H1 (cell line): ENCODE measurements at regions not wholly inside any gene's neighbourhood (a gene's known extent, or its start where the extent isn't known, plus 50 kb on each side); places are given as distances from the start of the nearest gene placed in this dataset.

ENCODE experiments used
- SUZ12 ChIP-seq: fragments of 200-600 bp; sonication (generic); IDR thresholded peaks from 2 replicates; pipeline ENCODE4 v1.6.1; 2012; ENCODE audit warnings: mild to moderate bottlenecking, inconsistent platforms, low read length, moderate library complexity, mixed read lengths
- TEAD4 ChIP-seq: IDR thresholded peaks from 2 replicates; pipeline ENCODE4 v1.6.1; 2012; ENCODE audit warnings: low read depth, low read length, inconsistent platforms, mixed read lengths
- TF ChIP-seq, protein P1 (sequence below): fragments of 300-600 bp; sonication (generic); IDR thresholded peaks from 2 replicates; pipeline ENCODE4 v1.7.1; 2012; ENCODE audit warnings: low read length, moderate library complexity, mild to moderate bottlenecking, inconsistent platforms; ENCODE audit not compliant: insufficient replicate concordance

DNA sequence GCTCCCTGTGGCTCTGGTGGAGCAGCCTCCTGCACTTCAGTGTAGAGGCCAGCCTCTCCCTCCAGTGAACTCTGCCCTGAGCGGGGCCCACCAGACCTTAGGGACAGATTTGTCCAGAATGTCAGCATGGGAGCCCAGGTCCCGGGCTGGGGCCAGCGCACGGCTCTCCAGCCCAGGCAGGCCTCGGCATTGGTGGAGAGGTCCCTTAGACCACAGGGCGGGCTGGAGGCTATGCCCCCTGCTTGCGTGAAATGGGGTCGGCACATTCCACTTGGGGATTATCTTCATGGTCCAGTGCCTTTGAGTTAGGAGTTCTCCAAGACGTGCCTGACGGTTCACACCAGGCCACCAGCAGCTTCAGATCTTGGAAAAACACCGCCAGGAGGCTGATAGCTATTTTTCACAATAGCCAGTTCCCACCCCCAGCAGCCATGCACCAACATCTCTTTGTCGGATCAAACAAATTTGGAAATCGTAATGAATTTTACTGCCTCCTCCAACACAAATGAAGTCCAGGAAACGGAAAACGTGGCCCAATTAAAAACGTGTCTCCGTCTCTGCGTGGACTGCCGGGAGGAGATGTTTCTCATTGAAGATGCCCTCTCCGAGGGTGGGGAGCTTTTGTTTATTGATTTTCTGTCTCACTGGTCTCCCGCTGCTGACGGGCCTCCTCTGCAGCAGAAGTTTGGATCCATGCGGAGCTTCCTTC lies 110.0 kb upstream of the CIBAR2 start (continued):
- TF ChIP-seq, protein P1, sequence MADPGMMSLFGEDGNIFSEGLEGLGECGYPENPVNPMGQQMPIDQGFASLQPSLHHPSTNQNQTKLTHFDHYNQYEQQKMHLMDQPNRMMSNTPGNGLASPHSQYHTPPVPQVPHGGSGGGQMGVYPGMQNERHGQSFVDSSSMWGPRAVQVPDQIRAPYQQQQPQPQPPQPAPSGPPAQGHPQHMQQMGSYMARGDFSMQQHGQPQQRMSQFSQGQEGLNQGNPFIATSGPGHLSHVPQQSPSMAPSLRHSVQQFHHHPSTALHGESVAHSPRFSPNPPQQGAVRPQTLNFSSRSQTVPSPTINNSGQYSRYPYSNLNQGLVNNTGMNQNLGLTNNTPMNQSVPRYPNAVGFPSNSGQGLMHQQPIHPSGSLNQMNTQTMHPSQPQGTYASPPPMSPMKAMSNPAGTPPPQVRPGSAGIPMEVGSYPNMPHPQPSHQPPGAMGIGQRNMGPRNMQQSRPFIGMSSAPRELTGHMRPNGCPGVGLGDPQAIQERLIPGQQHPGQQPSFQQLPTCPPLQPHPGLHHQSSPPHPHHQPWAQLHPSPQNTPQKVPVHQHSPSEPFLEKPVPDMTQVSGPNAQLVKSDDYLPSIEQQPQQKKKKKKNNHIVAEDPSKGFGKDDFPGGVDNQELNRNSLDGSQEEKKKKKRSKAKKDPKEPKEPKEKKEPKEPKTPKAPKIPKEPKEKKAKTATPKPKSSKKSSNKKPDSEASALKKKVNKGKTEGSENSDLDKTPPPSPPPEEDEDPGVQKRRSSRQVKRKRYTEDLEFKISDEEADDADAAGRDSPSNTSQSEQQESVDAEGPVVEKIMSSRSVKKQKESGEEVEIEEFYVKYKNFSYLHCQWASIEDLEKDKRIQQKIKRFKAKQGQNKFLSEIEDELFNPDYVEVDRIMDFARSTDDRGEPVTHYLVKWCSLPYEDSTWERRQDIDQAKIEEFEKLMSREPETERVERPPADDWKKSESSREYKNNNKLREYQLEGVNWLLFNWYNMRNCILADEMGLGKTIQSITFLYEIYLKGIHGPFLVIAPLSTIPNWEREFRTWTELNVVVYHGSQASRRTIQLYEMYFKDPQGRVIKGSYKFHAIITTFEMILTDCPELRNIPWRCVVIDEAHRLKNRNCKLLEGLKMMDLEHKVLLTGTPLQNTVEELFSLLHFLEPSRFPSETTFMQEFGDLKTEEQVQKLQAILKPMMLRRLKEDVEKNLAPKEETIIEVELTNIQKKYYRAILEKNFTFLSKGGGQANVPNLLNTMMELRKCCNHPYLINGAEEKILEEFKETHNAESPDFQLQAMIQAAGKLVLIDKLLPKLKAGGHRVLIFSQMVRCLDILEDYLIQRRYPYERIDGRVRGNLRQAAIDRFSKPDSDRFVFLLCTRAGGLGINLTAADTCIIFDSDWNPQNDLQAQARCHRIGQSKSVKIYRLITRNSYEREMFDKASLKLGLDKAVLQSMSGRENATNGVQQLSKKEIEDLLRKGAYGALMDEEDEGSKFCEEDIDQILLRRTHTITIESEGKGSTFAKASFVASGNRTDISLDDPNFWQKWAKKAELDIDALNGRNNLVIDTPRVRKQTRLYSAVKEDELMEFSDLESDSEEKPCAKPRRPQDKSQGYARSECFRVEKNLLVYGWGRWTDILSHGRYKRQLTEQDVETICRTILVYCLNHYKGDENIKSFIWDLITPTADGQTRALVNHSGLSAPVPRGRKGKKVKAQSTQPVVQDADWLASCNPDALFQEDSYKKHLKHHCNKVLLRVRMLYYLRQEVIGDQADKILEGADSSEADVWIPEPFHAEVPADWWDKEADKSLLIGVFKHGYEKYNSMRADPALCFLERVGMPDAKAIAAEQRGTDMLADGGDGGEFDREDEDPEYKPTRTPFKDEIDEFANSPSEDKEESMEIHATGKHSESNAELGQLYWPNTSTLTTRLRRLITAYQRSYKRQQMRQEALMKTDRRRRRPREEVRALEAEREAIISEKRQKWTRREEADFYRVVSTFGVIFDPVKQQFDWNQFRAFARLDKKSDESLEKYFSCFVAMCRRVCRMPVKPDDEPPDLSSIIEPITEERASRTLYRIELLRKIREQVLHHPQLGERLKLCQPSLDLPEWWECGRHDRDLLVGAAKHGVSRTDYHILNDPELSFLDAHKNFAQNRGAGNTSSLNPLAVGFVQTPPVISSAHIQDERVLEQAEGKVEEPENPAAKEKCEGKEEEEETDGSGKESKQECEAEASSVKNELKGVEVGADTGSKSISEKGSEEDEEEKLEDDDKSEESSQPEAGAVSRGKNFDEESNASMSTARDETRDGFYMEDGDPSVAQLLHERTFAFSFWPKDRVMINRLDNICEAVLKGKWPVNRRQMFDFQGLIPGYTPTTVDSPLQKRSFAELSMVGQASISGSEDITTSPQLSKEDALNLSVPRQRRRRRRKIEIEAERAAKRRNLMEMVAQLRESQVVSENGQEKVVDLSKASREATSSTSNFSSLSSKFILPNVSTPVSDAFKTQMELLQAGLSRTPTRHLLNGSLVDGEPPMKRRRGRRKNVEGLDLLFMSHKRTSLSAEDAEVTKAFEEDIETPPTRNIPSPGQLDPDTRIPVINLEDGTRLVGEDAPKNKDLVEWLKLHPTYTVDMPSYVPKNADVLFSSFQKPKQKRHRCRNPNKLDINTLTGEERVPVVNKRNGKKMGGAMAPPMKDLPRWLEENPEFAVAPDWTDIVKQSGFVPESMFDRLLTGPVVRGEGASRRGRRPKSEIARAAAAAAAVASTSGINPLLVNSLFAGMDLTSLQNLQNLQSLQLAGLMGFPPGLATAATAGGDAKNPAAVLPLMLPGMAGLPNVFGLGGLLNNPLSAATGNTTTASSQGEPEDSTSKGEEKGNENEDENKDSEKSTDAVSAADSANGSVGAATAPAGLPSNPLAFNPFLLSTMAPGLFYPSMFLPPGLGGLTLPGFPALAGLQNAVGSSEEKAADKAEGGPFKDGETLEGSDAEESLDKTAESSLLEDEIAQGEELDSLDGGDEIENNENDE, result no peak
- TF ChIP-seq SUZ12 (no peak), TEAD4 (peak; percentile 56; the same call in 1 of the 2 replicates)
